ENCODE measurements at regions not wholly inside any gene's neighbourhood (a gene's known extent, or its start where the extent isn't known, plus 50 kb on each side); places are given as distances from the start of the nearest gene placed in this dataset.

GRCh38 chr2:6580982-6581381 is 284.7 kb downstream of the CMPK2 start:
- Histone ChIP-seq H3K27ac (ENCODE audit: low read depth, low read length) (no peak overlapping the region), H3K23ac (ENCODE audit: insufficient read length) (no peak overlapping the region), H3K9me3 (ENCODE audit: insufficient read depth in 2 of 2, low read depth in 1 of 2, low read length in 1 of 2) (no peaks in the 10 kb centered on the region), H2BK5ac (ENCODE audit: low read depth, low read length) (no peak overlapping the region), H3K56ac (replicated peaks; ENCODE audit: insufficient read length, low read depth, low read length) (no peak overlapping the region), H3K23me2 (ENCODE audit: low read depth, low read length) (no peaks in the 10 kb centered on the region), H2BK12ac (ENCODE audit: low read depth, low read length) (no peak overlapping the region), H3K36me3 (ENCODE audit: control insufficient read depth in 2 of 4, insufficient read depth in 4 of 4, low read length in 3 of 4) (no peaks in the 10 kb centered on the region), H2BK120ac (replicated peaks; ENCODE audit: low read depth, low read length) (no peak overlapping the region), H2BK20ac (ENCODE audit: low read length) (no peak overlapping the region), H3K14ac (ENCODE audit: insufficient read length) (no peak overlapping the region), H3K79me1 (ENCODE audit: low read depth, low read length) (no peaks in the 10 kb centered on the region), H4K91ac (replicated peaks; ENCODE audit: insufficient read length, low read length) (no peak overlapping the region), H3K79me2 (ENCODE audit: control insufficient read depth in 1 of 2, insufficient read depth in 2 of 2, low read length in 2 of 2) (no peaks in the 10 kb centered on the region), H2BK15ac (ENCODE audit: low read length) (no peak overlapping the region), H3K27me3 (replicated peaks in 1 of 4; ENCODE audit: control insufficient read depth in 3 of 4, extremely low read depth in 1 of 4, insufficient read depth in 3 of 4, low read length in 3 of 4) (no peaks in the 10 kb centered on the region), H2AK5ac (ENCODE audit: low read depth, low read length) (no peak overlapping the region), H3K4me1 (replicated peaks in 1 of 4; ENCODE audit: control insufficient read depth in 3 of 4, insufficient read depth in 4 of 4, low read length in 3 of 4) (no peaks in the 10 kb centered on the region; a peak in 1 of 7 replicates), H3K4me3 (ENCODE audit: extremely low read depth in 1 of 4, insufficient read depth in 2 of 4, low read depth in 3 of 4, low read length in 4 of 4) (no peak overlapping the region), H3K4ac (replicated peaks; ENCODE audit: insufficient read length, low read depth, low read length) (no peak overlapping the region), H3K4me2 (ENCODE audit: insufficient read depth in 1 of 2, low read depth in 2 of 2, low read length in 2 of 2) (no peak overlapping the region), H3K18ac (ENCODE audit: extremely low read depth, low read length) (no peak overlapping the region), H4K20me1 (replicated peaks in 1 of 2; ENCODE audit: control insufficient read depth in 1 of 2, insufficient read depth in 2 of 2, low read length in 2 of 2) (peaks cover 0 to 2% of the 10 kb centered on the region in 2 experiments), H2AFZ (ENCODE audit: low read length) (no peak overlapping the region), H4K8ac (ENCODE audit: extremely low read depth, insufficient read depth, low read length) (no peak overlapping the region), H3K9ac (replicated peaks in 1 of 4; ENCODE audit: extremely low read depth in 1 of 4, low read depth in 3 of 4, low read length in 3 of 4) (no peak overlapping the region), H4K5ac (ENCODE audit: insufficient read length, low read depth, low read length) (no peak overlapping the region)
- POLR2A ChIA-PET (ENCODE audit: partially characterized antibody) = no interaction called here
- FAIRE-seq = no peak
- CTCF ChIA-PET (ENCODE audit: partially characterized antibody) = no interaction called here
- no peak for TF ChIP-seq EP300 (IDR thresholded peaks at IDR 0.05; ENCODE audit: borderline replicate concordance in 1 of 2, low read depth in 2 of 2, low read length in 2 of 2)
- no peak for TF ChIP-seq RFX5 (IDR thresholded peaks at IDR 0.05; ENCODE audit: borderline replicate concordance, low read depth, low read length)
- no peak for TF ChIP-seq BACH1 (IDR thresholded peaks at IDR 0.05; ENCODE audit: low read length)
- no peak for TF ChIP-seq SIN3A (conservative IDR thresholded peaks at IDR 0.05 in 1 of 2, IDR thresholded peaks at IDR 0.05 in 1 of 2; ENCODE audit: low read depth in 1 of 2, low read length in 2 of 2)
- no peak for TF ChIP-seq CBX5 (IDR thresholded peaks at IDR 0.05; ENCODE audit: low read depth, low read length)
- no peak for TF ChIP-seq PHF8 (conservative IDR thresholded peaks at IDR 0.05; ENCODE audit: low read depth, low read length)
- 94% methylated on average over 4 of the region's 4 CpGs; no CpG with 5 or more reads in 1 of the 2 experiments for WGBS, 2 experiments (ENCODE audit: extremely low coverage in 1 of 2, insufficient coverage in 1 of 2, insufficient read length in 1 of 2, insufficient replicate concordance in 2 of 2, low coverage in 1 of 2, low lambda C conversion rate in 2 of 2, missing lambda C conversion rate in 1 of 2)
- DNase-seq (ENCODE audit: low read depth in 1 of 2, low spot score in 2 of 2) = no peak

Data from H1 (cell line).